ENCODE measurements at regions not wholly inside any gene's neighbourhood (a gene's known extent, or its start where the extent isn't known, plus 50 kb on each side); places are given as distances from the start of the nearest gene placed in this dataset.

DNA sequence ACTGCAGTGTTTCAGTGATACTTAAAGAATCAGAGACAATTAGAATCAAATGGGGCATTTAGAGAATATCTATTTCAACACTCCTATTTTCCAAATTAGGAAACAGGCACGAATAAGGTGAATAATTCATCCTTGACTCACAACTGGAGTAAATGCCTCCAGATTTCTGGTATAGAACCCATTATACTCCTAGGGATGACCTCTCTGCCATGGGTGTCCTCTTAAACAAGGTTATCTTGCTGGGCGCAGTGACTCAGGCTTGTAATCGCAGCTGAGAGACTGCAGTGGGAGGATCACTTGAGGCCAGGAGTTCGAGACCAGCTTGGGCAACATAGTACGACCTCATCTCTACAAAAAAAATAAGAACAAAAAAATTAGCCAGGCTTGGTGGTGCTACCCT, 139.8 kb upstream of the ELAC2 start:
- TF ChIP-seq, protein P1, sequence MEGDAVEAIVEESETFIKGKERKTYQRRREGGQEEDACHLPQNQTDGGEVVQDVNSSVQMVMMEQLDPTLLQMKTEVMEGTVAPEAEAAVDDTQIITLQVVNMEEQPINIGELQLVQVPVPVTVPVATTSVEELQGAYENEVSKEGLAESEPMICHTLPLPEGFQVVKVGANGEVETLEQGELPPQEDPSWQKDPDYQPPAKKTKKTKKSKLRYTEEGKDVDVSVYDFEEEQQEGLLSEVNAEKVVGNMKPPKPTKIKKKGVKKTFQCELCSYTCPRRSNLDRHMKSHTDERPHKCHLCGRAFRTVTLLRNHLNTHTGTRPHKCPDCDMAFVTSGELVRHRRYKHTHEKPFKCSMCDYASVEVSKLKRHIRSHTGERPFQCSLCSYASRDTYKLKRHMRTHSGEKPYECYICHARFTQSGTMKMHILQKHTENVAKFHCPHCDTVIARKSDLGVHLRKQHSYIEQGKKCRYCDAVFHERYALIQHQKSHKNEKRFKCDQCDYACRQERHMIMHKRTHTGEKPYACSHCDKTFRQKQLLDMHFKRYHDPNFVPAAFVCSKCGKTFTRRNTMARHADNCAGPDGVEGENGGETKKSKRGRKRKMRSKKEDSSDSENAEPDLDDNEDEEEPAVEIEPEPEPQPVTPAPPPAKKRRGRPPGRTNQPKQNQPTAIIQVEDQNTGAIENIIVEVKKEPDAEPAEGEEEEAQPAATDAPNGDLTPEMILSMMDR (conservative IDR thresholded peaks at IDR 0.05; ENCODE audit: low read depth in 2 of 2), result no peak
- TF ChIP-seq EZH2phosphoT487 (IDR thresholded peaks at IDR 0.05; ENCODE audit: unreplicated experiment), result no peak
- no peak for TF ChIP-seq POLR2AphosphoS5 (IDR thresholded peaks at IDR 0.05; ENCODE audit: low read depth)
- TF ChIP-seq EZH2 (IDR thresholded peaks at IDR 0.05; ENCODE audit: low read depth, unreplicated experiment), result no peak
- TF ChIP-seq ZNF114 (CRISPR knock-in tag; IDR thresholded peaks at IDR 0.05), result no peak
- TF ChIP-seq, protein P2, sequence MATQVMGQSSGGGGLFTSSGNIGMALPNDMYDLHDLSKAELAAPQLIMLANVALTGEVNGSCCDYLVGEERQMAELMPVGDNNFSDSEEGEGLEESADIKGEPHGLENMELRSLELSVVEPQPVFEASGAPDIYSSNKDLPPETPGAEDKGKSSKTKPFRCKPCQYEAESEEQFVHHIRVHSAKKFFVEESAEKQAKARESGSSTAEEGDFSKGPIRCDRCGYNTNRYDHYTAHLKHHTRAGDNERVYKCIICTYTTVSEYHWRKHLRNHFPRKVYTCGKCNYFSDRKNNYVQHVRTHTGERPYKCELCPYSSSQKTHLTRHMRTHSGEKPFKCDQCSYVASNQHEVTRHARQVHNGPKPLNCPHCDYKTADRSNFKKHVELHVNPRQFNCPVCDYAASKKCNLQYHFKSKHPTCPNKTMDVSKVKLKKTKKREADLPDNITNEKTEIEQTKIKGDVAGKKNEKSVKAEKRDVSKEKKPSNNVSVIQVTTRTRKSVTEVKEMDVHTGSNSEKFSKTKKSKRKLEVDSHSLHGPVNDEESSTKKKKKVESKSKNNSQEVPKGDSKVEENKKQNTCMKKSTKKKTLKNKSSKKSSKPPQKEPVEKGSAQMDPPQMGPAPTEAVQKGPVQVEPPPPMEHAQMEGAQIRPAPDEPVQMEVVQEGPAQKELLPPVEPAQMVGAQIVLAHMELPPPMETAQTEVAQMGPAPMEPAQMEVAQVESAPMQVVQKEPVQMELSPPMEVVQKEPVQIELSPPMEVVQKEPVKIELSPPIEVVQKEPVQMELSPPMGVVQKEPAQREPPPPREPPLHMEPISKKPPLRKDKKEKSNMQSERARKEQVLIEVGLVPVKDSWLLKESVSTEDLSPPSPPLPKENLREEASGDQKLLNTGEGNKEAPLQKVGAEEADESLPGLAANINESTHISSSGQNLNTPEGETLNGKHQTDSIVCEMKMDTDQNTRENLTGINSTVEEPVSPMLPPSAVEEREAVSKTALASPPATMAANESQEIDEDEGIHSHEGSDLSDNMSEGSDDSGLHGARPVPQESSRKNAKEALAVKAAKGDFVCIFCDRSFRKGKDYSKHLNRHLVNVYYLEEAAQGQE (IDR thresholded peaks at IDR 0.05; ENCODE audit: unreplicated experiment), result no peak
- TF ChIP-seq, protein P3, sequence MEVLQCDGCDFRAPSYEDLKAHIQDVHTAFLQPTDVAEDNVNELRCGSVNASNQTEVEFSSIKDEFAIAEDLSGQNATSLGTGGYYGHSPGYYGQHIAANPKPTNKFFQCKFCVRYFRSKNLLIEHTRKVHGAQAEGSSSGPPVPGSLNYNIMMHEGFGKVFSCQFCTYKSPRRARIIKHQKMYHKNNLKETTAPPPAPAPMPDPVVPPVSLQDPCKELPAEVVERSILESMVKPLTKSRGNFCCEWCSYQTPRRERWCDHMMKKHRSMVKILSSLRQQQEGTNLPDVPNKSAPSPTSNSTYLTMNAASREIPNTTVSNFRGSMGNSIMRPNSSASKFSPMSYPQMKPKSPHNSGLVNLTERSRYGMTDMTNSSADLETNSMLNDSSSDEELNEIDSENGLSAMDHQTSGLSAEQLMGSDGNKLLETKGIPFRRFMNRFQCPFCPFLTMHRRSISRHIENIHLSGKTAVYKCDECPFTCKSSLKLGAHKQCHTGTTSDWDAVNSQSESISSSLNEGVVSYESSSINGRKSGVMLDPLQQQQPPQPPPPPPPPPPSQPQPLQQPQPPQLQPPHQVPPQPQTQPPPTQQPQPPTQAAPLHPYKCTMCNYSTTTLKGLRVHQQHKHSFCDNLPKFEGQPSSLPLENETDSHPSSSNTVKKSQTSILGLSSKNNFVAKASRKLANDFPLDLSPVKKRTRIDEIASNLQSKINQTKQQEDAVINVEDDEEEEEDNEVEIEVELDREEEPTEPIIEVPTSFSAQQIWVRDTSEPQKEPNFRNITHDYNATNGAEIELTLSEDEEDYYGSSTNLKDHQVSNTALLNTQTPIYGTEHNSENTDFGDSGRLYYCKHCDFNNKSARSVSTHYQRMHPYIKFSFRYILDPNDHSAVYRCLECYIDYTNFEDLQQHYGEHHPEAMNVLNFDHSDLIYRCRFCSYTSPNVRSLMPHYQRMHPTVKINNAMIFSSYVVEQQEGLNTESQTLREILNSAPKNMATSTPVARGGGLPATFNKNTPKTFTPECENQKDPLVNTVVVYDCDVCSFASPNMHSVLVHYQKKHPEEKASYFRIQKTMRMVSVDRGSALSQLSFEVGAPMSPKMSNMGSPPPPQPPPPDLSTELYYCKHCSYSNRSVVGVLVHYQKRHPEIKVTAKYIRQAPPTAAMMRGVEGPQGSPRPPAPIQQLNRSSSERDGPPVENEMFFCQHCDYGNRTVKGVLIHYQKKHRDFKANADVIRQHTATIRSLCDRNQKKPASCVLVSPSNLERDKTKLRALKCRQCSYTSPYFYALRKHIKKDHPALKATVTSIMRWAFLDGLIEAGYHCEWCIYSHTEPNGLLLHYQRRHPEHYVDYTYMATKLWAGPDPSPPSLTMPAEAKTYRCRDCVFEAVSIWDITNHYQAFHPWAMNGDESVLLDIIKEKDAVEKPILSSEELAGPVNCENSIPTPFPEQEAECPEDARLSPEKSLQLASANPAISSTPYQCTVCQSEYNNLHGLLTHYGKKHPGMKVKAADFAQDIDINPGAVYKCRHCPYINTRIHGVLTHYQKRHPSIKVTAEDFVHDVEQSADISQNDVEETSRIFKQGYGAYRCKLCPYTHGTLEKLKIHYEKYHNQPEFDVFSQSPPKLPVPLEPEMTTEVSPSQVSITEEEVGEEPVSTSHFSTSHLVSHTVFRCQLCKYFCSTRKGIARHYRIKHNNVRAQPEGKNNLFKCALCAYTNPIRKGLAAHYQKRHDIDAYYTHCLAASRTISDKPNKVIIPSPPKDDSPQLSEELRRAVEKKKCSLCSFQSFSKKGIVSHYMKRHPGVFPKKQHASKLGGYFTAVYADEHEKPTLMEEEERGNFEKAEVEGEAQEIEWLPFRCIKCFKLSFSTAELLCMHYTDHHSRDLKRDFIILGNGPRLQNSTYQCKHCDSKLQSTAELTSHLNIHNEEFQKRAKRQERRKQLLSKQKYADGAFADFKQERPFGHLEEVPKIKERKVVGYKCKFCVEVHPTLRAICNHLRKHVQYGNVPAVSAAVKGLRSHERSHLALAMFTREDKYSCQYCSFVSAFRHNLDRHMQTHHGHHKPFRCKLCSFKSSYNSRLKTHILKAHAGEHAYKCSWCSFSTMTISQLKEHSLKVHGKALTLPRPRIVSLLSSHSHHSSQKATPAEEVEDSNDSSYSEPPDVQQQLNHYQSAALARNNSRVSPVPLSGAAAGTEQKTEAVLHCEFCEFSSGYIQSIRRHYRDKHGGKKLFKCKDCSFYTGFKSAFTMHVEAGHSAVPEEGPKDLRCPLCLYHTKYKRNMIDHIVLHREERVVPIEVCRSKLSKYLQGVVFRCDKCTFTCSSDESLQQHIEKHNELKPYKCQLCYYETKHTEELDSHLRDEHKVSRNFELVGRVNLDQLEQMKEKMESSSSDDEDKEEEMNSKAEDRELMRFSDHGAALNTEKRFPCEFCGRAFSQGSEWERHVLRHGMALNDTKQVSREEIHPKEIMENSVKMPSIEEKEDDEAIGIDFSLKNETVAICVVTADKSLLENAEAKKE (CRISPR knock-in tag; IDR thresholded peaks at IDR 0.05), result no peak
- TF ChIP-seq CREB1 (CRISPR knock-in tag; IDR thresholded peaks at IDR 0.05; ENCODE audit: low read depth), result no peak
- no peak for TF ChIP-seq STAT1 (IDR thresholded peaks at IDR 0.05; ENCODE audit: unreplicated experiment)
- no peak for TF ChIP-seq JUNB (IDR thresholded peaks at IDR 0.05; ENCODE audit: unreplicated experiment)
- TF ChIP-seq, protein P4, sequence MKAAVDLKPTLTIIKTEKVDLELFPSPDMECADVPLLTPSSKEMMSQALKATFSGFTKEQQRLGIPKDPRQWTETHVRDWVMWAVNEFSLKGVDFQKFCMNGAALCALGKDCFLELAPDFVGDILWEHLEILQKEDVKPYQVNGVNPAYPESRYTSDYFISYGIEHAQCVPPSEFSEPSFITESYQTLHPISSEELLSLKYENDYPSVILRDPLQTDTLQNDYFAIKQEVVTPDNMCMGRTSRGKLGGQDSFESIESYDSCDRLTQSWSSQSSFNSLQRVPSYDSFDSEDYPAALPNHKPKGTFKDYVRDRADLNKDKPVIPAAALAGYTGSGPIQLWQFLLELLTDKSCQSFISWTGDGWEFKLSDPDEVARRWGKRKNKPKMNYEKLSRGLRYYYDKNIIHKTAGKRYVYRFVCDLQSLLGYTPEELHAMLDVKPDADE (IDR thresholded peaks at IDR 0.05), result no peak
- no peak for TF ChIP-seq ZNF331 (CRISPR knock-in tag; IDR thresholded peaks at IDR 0.05; ENCODE audit: low read depth)
- TF ChIP-seq NANOG (IDR thresholded peaks at IDR 0.05; ENCODE audit: borderline replicate concordance), result no peak
